ENCODE measurements at regions not wholly inside any gene's neighbourhood (a gene's known extent, or its start where the extent isn't known, plus 50 kb on each side); places are given as distances from the start of the nearest gene placed in this dataset.
A peak's percentile ranks its signal among the peaks of the same experiment; 100 is the strongest.

DNA sequence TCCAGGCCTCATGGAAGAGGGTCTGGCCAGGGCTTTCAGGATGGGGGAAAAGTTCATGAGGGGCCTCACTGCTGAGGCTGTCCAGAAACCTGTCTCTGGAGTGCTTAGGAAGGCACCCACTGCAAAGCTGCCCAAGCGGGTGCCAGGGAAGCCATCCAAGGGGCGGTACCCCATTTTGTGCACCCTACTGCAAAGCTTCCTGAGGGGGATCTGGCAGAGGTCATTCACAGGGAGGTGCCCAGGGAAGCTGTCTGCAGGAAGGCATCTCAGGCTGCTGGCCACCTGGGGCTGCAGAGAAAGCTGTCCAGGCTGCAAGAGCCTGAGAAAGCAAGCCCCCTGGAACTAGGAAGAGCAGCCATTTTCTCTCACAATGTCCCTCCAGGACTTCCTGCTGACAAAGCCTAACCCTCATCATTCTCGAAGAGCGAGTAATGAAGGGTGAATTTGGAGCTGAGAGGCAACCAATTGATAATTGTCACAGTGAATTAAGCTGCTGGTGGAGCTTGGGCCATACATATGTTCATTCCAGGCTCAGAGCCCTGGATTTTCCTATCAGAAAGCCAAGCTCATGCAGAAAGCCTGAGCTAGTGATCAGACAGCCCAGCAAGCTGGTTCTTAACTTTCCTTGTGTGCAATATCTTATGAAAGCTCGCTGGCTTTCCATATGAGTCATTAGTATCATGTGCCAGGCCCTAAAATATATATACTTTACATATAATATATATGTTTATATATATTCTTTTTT lies 62.2 kb upstream of the SLC22A16 start:
- DNase-seq (ENCODE audit: low read depth in 4 of 4, low spot score in 3 of 4): no peak

DNA sequence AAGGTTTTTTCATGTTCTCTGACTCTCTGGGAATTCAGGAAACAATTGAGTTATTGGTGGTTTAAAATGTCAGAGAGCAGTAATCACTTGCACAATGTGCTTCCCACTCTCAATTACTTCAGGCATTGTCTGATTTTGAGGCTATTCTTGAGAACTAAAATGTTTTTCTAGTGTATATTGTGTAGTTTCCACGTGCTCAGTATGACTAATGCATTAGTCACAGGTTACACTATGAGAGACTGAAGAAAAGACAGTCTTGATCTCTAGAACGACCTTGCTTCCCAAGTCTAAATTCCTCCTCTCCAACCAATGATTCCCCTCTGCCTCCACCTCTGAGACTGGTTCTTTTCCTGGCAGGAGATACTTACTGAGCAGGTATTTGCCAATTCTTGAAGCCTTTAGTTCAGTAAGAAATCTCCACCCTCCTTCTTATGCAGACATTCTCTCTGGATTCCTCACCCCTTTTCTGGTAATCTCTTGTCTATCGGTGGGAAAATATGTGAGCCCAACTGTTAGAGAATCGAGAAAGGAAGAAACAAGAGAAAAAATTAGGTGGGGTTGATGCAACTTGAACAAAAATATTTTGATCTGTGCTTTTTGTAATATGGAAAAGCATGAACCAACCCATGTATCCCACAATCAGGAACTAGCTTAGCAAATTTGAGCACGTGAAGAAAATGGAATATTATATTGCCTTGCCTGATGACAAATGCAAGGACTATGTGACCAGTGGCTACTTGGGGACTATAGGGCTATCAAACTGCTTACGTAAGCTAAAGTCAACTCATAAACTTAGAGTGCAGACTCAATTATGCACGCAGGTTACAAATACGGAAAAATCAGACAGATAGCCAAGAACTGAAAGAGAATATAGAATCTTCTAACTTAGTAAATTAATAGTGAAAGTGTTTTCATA lies 61.1 kb upstream of the SLC22A16 start:
- no peak for DNase-seq (ENCODE audit: low read depth in 4 of 4, low spot score in 3 of 4)

DNA sequence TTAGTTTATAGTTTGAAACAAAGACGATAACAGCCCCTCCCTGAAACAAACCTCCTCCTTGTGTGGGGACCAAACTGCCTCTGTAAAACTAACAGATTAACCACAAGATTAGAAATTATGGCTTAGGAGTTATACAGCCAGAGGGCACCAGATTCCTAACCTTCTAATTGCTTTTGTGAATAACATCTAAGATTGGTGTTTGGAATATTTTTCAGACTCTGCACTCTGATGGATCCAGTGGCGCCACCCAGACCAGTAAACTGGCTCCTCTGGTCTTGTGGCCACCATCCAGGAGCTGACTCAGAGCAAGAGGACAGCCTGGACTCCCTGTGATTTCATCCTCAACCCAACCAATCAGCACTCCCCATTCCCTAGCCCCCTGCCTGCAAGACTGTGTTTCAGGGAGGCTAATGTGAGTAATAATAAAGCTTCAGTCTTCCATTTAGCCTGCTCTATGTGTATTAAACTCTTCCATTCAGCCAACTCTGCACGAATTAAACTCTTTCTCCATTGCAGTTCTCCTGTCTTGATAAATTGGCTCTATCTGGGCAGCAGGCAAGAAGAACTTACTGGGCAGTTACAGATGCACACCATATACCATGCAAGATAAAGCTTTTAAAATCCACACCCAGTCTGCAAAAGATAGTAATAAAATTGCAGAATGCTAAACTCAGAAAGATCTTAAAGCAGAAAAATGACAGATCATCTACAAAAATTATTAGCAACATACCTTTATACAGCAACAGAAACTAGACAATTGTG lies 58.5 kb upstream of the SLC22A16 start:
- DNase-seq (ENCODE audit: low read depth in 4 of 4, low spot score in 3 of 4): no peak

DNA sequence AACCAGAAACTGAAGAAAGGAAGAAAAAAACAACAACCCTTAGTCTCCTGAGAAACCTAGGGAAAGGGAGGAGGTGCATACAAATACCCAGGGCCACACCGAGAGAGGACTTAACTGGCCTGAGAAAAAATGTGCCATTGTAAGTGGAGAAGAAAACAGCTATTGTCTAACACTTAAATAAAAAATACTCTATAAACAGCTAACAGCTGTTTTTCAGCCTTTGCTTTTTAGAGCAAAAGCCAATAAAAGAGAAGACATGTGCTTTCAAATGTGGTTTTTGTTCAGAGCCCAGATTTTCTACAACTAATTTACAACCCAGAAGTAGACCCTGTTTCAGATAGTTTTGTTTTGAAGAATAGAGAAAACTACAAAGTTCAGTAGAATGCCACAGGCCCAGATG lies 56.0 kb upstream of the SLC22A16 start:
- DNase-seq (ENCODE audit: low read depth in 4 of 4, low spot score in 3 of 4): no peak

DNA sequence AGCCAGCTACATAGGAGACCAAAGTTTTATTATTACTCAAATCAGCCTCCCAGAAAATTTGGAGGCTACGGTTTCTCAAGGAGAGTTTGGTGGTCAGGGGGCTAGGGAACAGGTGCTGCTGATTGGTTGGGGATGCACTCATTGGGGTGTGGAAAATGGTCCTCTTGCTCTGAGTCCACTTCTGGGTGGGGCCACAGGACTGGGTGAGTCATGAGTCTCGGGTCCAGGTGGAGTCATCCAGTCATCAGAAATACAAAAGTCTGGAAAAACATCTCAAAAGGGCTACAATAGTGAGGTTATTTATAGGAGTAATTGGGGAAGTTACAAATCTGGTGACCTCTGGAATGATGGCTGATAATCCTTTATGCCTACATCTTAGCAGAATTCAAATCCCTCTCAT lies 54.3 kb upstream of the SLC22A16 start:
- DNase-seq (ENCODE audit: low read depth in 4 of 4, low spot score in 3 of 4): no peak

DNA sequence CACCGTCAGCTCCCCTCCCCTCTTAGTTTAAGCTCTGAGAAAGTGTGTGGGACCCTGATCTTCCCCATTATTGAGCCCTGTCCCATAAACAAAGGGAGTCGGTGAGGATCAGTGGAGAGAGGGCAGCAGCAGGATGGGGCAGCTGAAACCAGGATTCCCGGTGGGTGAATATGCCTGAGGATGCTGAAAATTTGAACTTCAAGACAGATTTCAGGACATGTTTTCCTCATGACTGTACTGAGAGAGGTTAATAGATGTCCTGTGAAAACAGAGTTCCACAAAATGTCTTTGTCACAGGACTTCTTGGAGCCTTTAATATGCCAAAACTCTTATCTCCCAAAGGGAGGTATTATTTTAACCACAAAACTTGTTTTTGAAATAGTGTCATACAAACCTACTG lies 53.5 kb upstream of the SLC22A16 start:
- no peak for DNase-seq (ENCODE audit: low read depth in 4 of 4, low spot score in 3 of 4)

DNA sequence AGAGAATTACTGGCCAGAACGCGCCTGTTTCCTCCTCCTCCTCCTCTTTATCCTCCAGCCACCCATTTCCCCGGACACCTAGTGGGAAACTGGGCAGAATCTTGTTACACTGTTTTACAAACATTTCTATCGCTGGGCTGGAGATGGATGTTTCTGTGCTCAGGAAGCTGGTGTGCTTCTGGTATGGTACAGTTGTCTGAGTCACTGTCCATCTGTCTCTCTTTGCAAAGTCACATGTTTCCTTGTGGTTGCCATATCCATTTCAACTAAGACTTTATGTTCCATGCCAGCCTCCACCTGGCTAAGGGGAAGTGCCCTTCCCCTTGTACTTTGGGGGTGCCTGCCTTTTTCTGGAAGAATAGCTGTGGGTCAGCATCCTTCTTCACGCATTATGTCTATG lies 52.9 kb upstream of the SLC22A16 start:
- no peak for DNase-seq (ENCODE audit: low read depth in 4 of 4, low spot score in 3 of 4)

DNA sequence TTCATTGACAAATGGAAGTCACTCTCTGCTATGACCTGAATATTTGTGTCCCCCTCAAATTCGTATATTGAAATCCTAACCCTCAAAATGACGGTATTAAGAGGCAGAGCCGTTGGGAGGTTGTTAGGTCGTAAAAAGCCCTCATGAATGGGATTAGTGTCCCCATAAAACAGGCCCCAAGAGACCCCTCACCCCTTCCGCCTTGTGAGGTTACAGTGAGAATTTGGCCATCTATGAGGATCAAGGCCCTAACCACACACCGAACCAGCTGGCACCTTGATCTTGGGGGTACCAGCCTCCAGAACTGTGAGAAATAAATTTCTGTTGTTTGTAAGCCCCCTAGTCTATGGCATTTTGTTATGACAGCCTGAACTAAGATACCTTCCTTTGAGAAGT lies 52.5 kb upstream of the SLC22A16 start:
- no peak for DNase-seq (ENCODE audit: low read depth in 4 of 4, low spot score in 3 of 4)

DNA sequence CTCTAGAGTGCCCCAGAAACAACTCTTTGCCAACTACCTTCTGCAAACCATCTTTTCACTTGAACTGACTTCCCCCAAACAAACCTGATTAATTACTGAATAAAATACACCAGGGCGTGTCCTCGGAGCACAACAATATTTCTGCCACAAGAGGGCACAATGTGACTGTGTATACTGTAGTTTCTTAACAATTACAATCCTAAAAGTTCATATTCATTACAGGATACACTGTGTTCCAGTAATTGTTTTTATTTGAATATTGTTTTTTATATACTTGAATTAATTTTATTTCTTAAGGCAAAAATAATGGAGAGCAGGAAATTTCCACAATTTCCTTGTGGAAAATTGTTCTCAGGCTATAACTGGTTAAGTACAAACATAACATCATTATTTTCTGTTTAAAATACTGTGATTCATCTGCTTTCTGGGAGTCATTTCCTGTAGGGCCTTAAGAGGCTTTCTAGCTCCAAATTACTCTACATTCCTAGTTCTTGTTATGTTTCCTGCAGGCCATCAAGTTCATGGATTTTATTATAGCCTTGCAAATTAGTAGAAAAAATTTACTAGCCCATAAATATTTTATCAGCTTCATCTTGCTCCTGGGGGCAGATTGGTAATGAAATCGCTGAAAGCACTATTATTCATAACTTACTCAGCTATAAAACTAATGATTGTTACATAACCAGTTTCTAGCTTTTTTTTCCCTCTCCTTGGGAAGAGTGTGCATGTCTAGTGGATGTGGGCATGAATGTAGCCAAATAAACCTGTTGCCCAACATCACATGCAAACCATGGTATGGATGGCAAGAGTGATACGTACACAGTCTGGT lies 51.9 kb upstream of the SLC22A16 start:
- peak; percentile 51 to 66 (median 59) for DNase-seq (ENCODE audit: low read depth in 4 of 4, low spot score in 3 of 4)

DNA sequence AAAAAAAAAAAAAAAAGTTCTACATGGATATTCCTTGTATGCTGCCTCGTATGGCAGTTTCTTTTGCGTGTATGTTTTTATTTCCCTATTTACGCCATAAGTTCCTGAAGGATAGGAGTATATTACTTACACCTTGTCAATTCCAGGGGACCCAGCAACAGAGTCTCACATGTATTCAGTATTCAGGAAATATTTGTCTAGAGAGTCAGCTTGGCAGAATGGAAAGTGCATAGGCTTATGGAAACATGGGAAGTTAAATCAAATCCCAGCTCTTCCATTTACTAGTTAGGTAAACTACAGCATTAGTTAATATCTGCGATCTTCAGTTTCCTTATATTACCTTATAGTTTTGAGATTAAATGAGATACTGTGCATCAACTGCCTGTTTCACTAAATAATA lies 51.1 kb upstream of the SLC22A16 start:
- DNase-seq (ENCODE audit: low read depth in 4 of 4, low spot score in 3 of 4): no peak

DNA sequence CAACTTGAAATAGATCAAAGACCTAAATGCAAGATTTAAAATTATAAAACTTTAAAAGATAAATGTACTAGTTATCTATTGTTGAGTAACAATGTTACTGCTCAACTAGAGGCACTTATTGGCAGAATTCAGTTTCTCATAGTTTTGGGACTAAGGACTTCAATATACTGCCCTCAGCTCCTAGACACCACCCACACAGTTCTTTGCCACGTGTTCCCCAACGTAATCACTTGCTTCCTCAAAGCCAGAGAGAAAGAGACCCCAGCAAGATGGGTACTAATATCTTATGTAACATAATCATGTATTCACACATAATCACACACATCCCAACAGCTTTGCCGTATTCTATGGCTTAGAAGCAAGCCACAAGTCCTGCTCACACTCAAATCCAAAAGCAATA lies 50.3 kb upstream of the SLC22A16 start:
- no peak for DNase-seq (ENCODE audit: low read depth in 4 of 4, low spot score in 3 of 4)
